Stromal cell of bone marrow (primary cell): ENCODE measurements at regions not wholly inside any gene's neighbourhood (a gene's known extent, or its start where the extent isn't known, plus 50 kb on each side); places are given as distances from the start of the nearest gene placed in this dataset.
A peak's percentile ranks its signal among the peaks of the same experiment; 100 is the strongest.
"Not testable (repeated sequence)": the region's sequence is repeated elsewhere in the genome, so short reads cannot be mapped to it uniquely, and the experiment has no call there.

ENCODE experiments used
- DNase-seq: peaks from one replicate; pipeline ENCODE4 v3.0.0-alpha.2; 2012; ENCODE audit warnings: low read depth

GRCh38 chr5:118604106-118604505 lies 384.2 kb downstream of the DTWD2 start:
- no peak for DNase-seq

- no peak for DNase-seq
Observed at GRCh38 chr5:118603278-118603677, 385.1 kb downstream of the DTWD2 start.

GRCh38 chr5:118598311-118598710 lies 390.0 kb downstream of the DTWD2 start:
- DNase-seq = no peak

- no peak for DNase-seq
Observed at GRCh38 chr5:118597543-118597942, 390.8 kb downstream of the DTWD2 start.

GRCh38 chr5:118596255-118596654 lies 392.1 kb downstream of the DTWD2 start:
- no peak for DNase-seq

- DNase-seq = no peak
Observed at GRCh38 chr5:118593003-118593328, 395.4 kb downstream of the DTWD2 start.

- DNase-seq = no peak
Observed at GRCh38 chr5:118592229-118593002, 395.9 kb downstream of the DTWD2 start.

- no peak for DNase-seq
Observed at GRCh38 chr5:118590806-118591205, 397.5 kb downstream of the DTWD2 start.

- peak; percentile 61 for DNase-seq
Observed at GRCh38 chr5:118580949-118581348, 407.4 kb downstream of the DTWD2 start.

- DNase-seq = no peak
Observed at GRCh38 chr5:118578093-118578492, 410.3 kb downstream of the DTWD2 start.

- DNase-seq = no peak
Observed at GRCh38 chr5:118577621-118578020, 410.7 kb downstream of the DTWD2 start.

GRCh38 chr5:118570276-118570675 lies 418.1 kb downstream of the DTWD2 start:
- not testable (repeated sequence) for DNase-seq

GRCh38 chr5:118569596-118569995 lies 418.8 kb downstream of the DTWD2 start:
- DNase-seq = not testable (repeated sequence)

- no peak for DNase-seq
Observed at GRCh38 chr5:118565335-118565971, 422.9 kb downstream of the DTWD2 start.

GRCh38 chr5:118561971-118562370 lies 426.4 kb downstream of the DTWD2 start:
- DNase-seq = no peak

GRCh38 chr5:118561235-118561634 lies 427.1 kb downstream of the DTWD2 start:
- no peak for DNase-seq

- DNase-seq = no peak
Observed at GRCh38 chr5:118558871-118559270, 429.5 kb downstream of the DTWD2 start.

GRCh38 chr5:118557251-118557661 lies 431.1 kb downstream of the DTWD2 start:
- DNase-seq = no peak

- no peak for DNase-seq
Observed at GRCh38 chr5:118556792-118557191, 431.6 kb downstream of the DTWD2 start.

- DNase-seq = no peak
Observed at GRCh38 chr5:118555727-118556126, 432.6 kb downstream of the DTWD2 start.

GRCh38 chr5:118554981-118555380 lies 433.4 kb downstream of the DTWD2 start:
- DNase-seq = no peak

- DNase-seq = no peak
Observed at GRCh38 chr5:118554241-118554640, 434.1 kb downstream of the DTWD2 start.

GRCh38 chr5:118553662-118554061 lies 434.7 kb downstream of the DTWD2 start:
- DNase-seq = peak; percentile 100
